Fibroblast of skin of right biceps (primary cell): ENCODE measurements at regions not wholly inside any gene's neighbourhood (a gene's known extent, or its start where the extent isn't known, plus 50 kb on each side); places are given as distances from the start of the nearest gene placed in this dataset.
"Not testable (repeated sequence)": the region's sequence is repeated elsewhere in the genome, so short reads cannot be mapped to it uniquely, and the experiment has no call there.

ENCODE experiments used
- DNase-seq: peaks from one replicate; pipeline ENCODE4 v3.0.0-alpha.2; 2013

GRCh38 chr9:7456793-7457530 lies 342.6 kb downstream of the DMAC1 start:
- no peak for DNase-seq

GRCh38 chr9:7456377-7456776 lies 343.2 kb downstream of the DMAC1 start:
- no peak for DNase-seq

- DNase-seq: no peak
Observed at GRCh38 chr9:7454624-7455023, 345.0 kb downstream of the DMAC1 start.

GRCh38 chr9:7452378-7452777 lies 347.2 kb downstream of the DMAC1 start:
- peak; percentile 79 for DNase-seq

- DNase-seq: no peak
Observed at GRCh38 chr9:7451062-7451461, 348.5 kb downstream of the DMAC1 start.

- no peak for DNase-seq
Observed at GRCh38 chr9:7443541-7443940, 356.0 kb downstream of the DMAC1 start.

- DNase-seq: peak; percentile 55
Observed at GRCh38 chr9:7439355-7439995, 360.1 kb downstream of the DMAC1 start.

GRCh38 chr9:7436754-7437153 lies 362.8 kb downstream of the DMAC1 start:
- DNase-seq: no peak

GRCh38 chr9:7433508-7434292 lies 365.9 kb downstream of the DMAC1 start:
- DNase-seq: no peak

- no peak for DNase-seq
Observed at GRCh38 chr9:7432989-7433388, 366.6 kb downstream of the DMAC1 start.

GRCh38 chr9:7417397-7417796 lies 382.2 kb downstream of the DMAC1 start:
- DNase-seq: not testable (repeated sequence)

- DNase-seq: no peak
Observed at GRCh38 chr9:7415836-7416235, 383.7 kb downstream of the DMAC1 start.

GRCh38 chr9:7408845-7409244 lies 390.7 kb downstream of the DMAC1 start:
- no peak for DNase-seq

- DNase-seq: no peak
Observed at GRCh38 chr9:7407246-7407645, 392.3 kb downstream of the DMAC1 start.

GRCh38 chr9:7405924-7406604 lies 393.5 kb downstream of the DMAC1 start:
- DNase-seq: no peak

GRCh38 chr9:7403839-7404487 lies 395.6 kb downstream of the DMAC1 start:
- no peak for DNase-seq

- DNase-seq: no peak
Observed at GRCh38 chr9:7403028-7403389, 396.6 kb downstream of the DMAC1 start.

- peak; percentile 20 for DNase-seq
Observed at GRCh38 chr9:7402334-7403027, 397.1 kb downstream of the DMAC1 start.

- DNase-seq: no peak
Observed at GRCh38 chr9:7401116-7401515, 398.5 kb downstream of the DMAC1 start.

GRCh38 chr9:7394002-7394774 lies 405.4 kb downstream of the DMAC1 start:
- no peak for DNase-seq

GRCh38 chr9:7392148-7392547 lies 407.4 kb downstream of the DMAC1 start:
- DNase-seq: no peak
